ENCODE measurements at regions not wholly inside any gene's neighbourhood (a gene's known extent, or its start where the extent isn't known, plus 50 kb on each side); places are given as distances from the start of the nearest gene placed in this dataset.

GRCh38 chr19:46911456-46911855 lies 50.7 kb downstream of the ARHGAP35 start:
- Histone ChIP-seq H3K4me1 (peaks cover 0 to 86% (median 36%) of the 10 kb centered on the region in 4 donors), H3K9me3 (no peaks in the 10 kb centered on the region), H3K27ac (no peak overlapping the region), H3K4me3 (no peak overlapping the region), H3K27me3 (no peaks in the 10 kb centered on the region), H3K36me3 (no peaks in the 10 kb centered on the region)
- intact Hi-C loops (cut with DNase I; ENCODE audit: low total_unique reads) = no loop called here
- DNase-seq = no peak
- TF ChIP-seq CTCF (IDR thresholded peaks at IDR 0.05) = no peak

GRCh38 chr19:46913198-46913851 lies 52.5 kb downstream of the ARHGAP35 start:
- no peaks in the 10 kb centered on the region for H3K9me3 ChIP-seq
- H3K4me1 ChIP-seq = peaks cover 0 to 78% (median 29%) of the 10 kb centered on the region in 4 donors
- H3K4me3 ChIP-seq = no peak overlapping the region
- H3K27me3 ChIP-seq = no peaks in the 10 kb centered on the region
- no peak for TF ChIP-seq CTCF (IDR thresholded peaks at IDR 0.05)
- intact Hi-C loops (cut with DNase I; ENCODE audit: low total_unique reads) = no loop called here
- H3K36me3 ChIP-seq = no peaks in the 10 kb centered on the region
- DNase-seq = no peak
- H3K27ac ChIP-seq = peak overlapping the region in 1 of 2 donors; percentile 49

GRCh38 chr19:46913852-46914430 lies 53.1 kb downstream of the ARHGAP35 start:
- DNase-seq = no peak
- Histone ChIP-seq H3K27ac (peak overlapping the region; percentile 6 to 49), H3K4me3 (no peak overlapping the region), H3K36me3 (peaks cover under 1 to 5% (median 5%) of the 10 kb centered on the region in 3 donors), H3K9me3 (no peaks in the 10 kb centered on the region), H3K4me1 (peaks cover 0 to 72% (median 27%) of the 10 kb centered on the region in 4 donors), H3K27me3 (no peaks in the 10 kb centered on the region)
- intact Hi-C loops (cut with DNase I; ENCODE audit: low total_unique reads) = no loop called here
- TF ChIP-seq CTCF (IDR thresholded peaks at IDR 0.05) = no peak

GRCh38 chr19:46915386-46915785 lies 54.6 kb downstream of the ARHGAP35 start:
- H3K27me3 ChIP-seq = no peaks in the 10 kb centered on the region
- H3K4me3 ChIP-seq = no peak overlapping the region
- no peak for TF ChIP-seq CTCF (IDR thresholded peaks at IDR 0.05)
- no peaks in the 10 kb centered on the region for H3K9me3 ChIP-seq
- intact Hi-C loops (cut with DNase I; ENCODE audit: low total_unique reads) = no loop called here
- H3K36me3 ChIP-seq = peaks cover 8 to 20% (median 18%) of the 10 kb centered on the region in 3 donors
- H3K4me1 ChIP-seq = peaks cover 0 to 59% (median 27%) of the 10 kb centered on the region in 4 donors
- DNase-seq = no peak
- no peak overlapping the region for H3K27ac ChIP-seq

- peaks cover 0 to 47% (median 27%) of the 10 kb centered on the region in 4 donors for H3K4me1 ChIP-seq
- no peak overlapping the region for H3K27ac ChIP-seq
- H3K36me3 ChIP-seq = peaks cover 8 to 36% (median 23%) of the 10 kb centered on the region in 3 donors
- no peak overlapping the region for H3K4me3 ChIP-seq
- no peaks in the 10 kb centered on the region for H3K9me3 ChIP-seq
- H3K27me3 ChIP-seq = no peaks in the 10 kb centered on the region
- DNase-seq = no peak
- no peak for TF ChIP-seq CTCF (IDR thresholded peaks at IDR 0.05)
- intact Hi-C loops (cut with DNase I; ENCODE audit: low total_unique reads) = no loop called here
These were observed 56.2 kb downstream of the ARHGAP35 start for GRCh38 chr19:46917002-46917401.

Data from tibial artery (tissue), 4 donors.